Testis (tissue), 2 donors: ENCODE measurements at regions not wholly inside any gene's neighbourhood (a gene's known extent, or its start where the extent isn't known, plus 50 kb on each side); places are given as distances from the start of the nearest gene placed in this dataset.

Experiments
- DNase-seq: peaks from one replicate; pipeline ENCODE4 v3.0.0-alpha.2; 2019
- H3K27ac ChIP-seq, 2 donors: fragments of 200-600 bp; sonication (generic); one replicate each; pipeline ENCODE4 v1.5.1; 2019
- H3K27me3 ChIP-seq: fragments of 200-600 bp; sonication (generic); one replicate; pipeline ENCODE4 v1.5.1; 2019
- H3K36me3 ChIP-seq: fragments of 200-600 bp; sonication (generic); one replicate; pipeline ENCODE4 v1.5.1; 2017; ENCODE audit warnings: low read depth; ENCODE audit errors: missing control alignments
- H3K4me1 ChIP-seq: fragments of 200-600 bp; sonication (generic); one replicate; pipeline ENCODE4 v1.5.1; 2019
- H3K4me3 ChIP-seq, 2 donors: fragments of 200-600 bp; sonication (generic); one replicate each; pipeline ENCODE4 v1.5.1; 2017 to 2019
- H3K9me3 ChIP-seq: fragments of 200-600 bp; sonication (generic); one replicate; pipeline ENCODE4 v1.5.1; 2017
- CTCF ChIP-seq, 3 experiments: fragments of 450-650 bp in 2 of 3; fragments of 200-600 bp in 1 of 3; sonication (generic) in 1 of 3; IDR thresholded peaks; one replicate each; pipeline ENCODE4 v1.5.1; 2016 to 2019; ENCODE audit warnings: antibody characterized with exemption in 3 of 3, mild to moderate bottlenecking in 2 of 3, moderate library complexity in 1 of 3
- POLR2A ChIP-seq: fragments of 450-650 bp; IDR thresholded peaks from one replicate; pipeline ENCODE4 v1.6.1; 2017; ENCODE audit warnings: antibody characterized with exemption, mild to moderate bottlenecking, moderate library complexity
- WGBS, 2 donors: methylation state at CpG; one replicate each; pipeline ENCODE4 v1.1.5; 2018; 5-methylcytosine and 5-hydroxymethylcytosine counted together
- intact Hi-C: fragments of 100-400 bp; cut with DNase I; formaldehyde crosslinking; loops from one replicate; pipeline ENCODE4 v1.15.1; 2023; ENCODE audit warnings: low total_unique reads

GRCh38 chr6:8918196-8918595 lies 482.9 kb upstream of the SLC35B3 start:
- TF ChIP-seq POLR2A, result no peak
- no peak for TF ChIP-seq CTCF (IDR thresholded peaks at IDR 0.05)
- Histone ChIP-seq H3K4me3 (no peak overlapping the region), H3K4me1 (no peaks in the 10 kb centered on the region), H3K9me3 (no peaks in the 10 kb centered on the region), H3K36me3 (no peaks in the 10 kb centered on the region), H3K27ac (no peak overlapping the region), H3K27me3 (no peaks in the 10 kb centered on the region)
- WGBS, 2 donors, result 88 to 96% methylated on average over 2 of the region's 2 CpGs
- DNase-seq, result no peak
- intact Hi-C loops, result no loop called here

- DNase-seq, result no peak
- Histone ChIP-seq H3K4me3 (no peak overlapping the region), H3K9me3 (no peaks in the 10 kb centered on the region), H3K27ac (no peak overlapping the region), H3K27me3 (no peaks in the 10 kb centered on the region), H3K4me1 (no peaks in the 10 kb centered on the region), H3K36me3 (no peaks in the 10 kb centered on the region)
- intact Hi-C loops, result no loop called here
- 84 to 91% methylated on average over 9 of the region's 9 CpGs for WGBS, 2 donors
- TF ChIP-seq POLR2A (no peak), CTCF (IDR thresholded peaks at IDR 0.05) (no peak)
These were observed 479.4 kb upstream of the SLC35B3 start for GRCh38 chr6:8914700-8915099.

- WGBS, 2 donors, result 51 to 56% methylated on average over 3 of the region's 3 CpGs
- intact Hi-C loops, result no loop called here
- Histone ChIP-seq H3K27me3 (no peaks in the 10 kb centered on the region), H3K9me3 (no peaks in the 10 kb centered on the region), H3K4me3 (no peak overlapping the region), H3K36me3 (no peaks in the 10 kb centered on the region), H3K27ac (no peak overlapping the region), H3K4me1 (no peaks in the 10 kb centered on the region)
- TF ChIP-seq CTCF (IDR thresholded peaks at IDR 0.05) (no peak), POLR2A (no peak)
- no peak for DNase-seq
These were observed 473.3 kb upstream of the SLC35B3 start for GRCh38 chr6:8908638-8909037.

GRCh38 chr6:8906699-8907098 lies 471.4 kb upstream of the SLC35B3 start:
- no peak for DNase-seq
- TF ChIP-seq CTCF (IDR thresholded peaks at IDR 0.05) (no peak), POLR2A (no peak)
- no peak overlapping the region for H3K4me3 ChIP-seq
- no peaks in the 10 kb centered on the region for H3K9me3 ChIP-seq
- H3K27me3 ChIP-seq, result no peaks in the 10 kb centered on the region
- H3K27ac ChIP-seq, result no peak overlapping the region
- H3K36me3 ChIP-seq, result no peaks in the 10 kb centered on the region
- no peaks in the 10 kb centered on the region for H3K4me1 ChIP-seq
- intact Hi-C loops, result no loop called here

- 24 to 38% methylated on average over 2 of the region's 2 CpGs for WGBS, 2 donors
- no peak for DNase-seq
These were observed 470.4 kb upstream of the SLC35B3 start for GRCh38 chr6:8905757-8906156.

More at GRCh38 chr6:8905757-8906156, 470.4 kb upstream of the SLC35B3 start:
- no peaks in the 10 kb centered on the region for H3K36me3 ChIP-seq
- TF ChIP-seq POLR2A (no peak), CTCF (IDR thresholded peaks at IDR 0.05) (no peak)
- no peaks in the 10 kb centered on the region for H3K27me3 ChIP-seq
- no peaks in the 10 kb centered on the region for H3K4me1 ChIP-seq
- intact Hi-C loops, result no loop called here
- H3K9me3 ChIP-seq, result no peaks in the 10 kb centered on the region
- no peak overlapping the region for H3K27ac ChIP-seq
- no peak overlapping the region for H3K4me3 ChIP-seq
